ENCODE measurements at regions not wholly inside any gene's neighbourhood (a gene's known extent, or its start where the extent isn't known, plus 50 kb on each side); places are given as distances from the start of the nearest gene placed in this dataset.

DNA sequence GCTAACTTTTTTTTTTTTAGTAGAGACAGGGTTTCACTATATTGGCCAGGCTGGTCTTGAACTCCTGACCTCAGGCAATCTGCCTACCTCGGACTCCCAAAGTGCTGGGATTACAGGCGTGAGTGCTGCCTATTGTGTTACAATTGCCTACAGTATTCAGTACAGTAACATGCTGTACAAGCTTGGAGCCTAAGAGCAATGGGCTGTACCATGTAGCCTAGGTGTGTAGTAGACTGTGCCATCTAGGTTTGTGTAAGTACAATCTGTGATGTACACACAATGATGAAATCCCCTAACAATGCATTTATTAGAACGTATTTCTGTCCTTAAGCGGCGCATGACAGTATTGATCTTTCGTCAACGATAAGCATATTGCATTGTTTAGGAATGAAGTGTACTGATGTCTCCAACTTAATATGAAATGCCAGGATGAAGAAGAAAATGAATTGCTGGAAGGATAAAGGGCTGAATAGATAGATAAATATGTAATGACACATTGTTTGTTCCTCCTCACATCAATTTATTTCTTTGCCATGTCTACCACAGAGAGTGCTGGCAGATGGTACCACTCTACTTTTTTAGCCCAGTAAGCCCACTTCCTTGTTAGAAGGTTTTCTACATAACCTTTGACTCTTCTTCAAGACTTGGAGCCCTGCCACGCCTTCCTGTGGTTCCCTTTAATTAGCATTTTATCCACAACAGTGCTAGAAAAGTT, 467.5 kb downstream of the VRK1 start:
- Histone ChIP-seq H3K4me1 (ENCODE audit: insufficient read depth, low read length) (peaks cover 39% of the 10 kb centered on the region), H3K36me3 (ENCODE audit: insufficient read depth, low read length) (no peaks in the 10 kb centered on the region), H3K4me3 (ENCODE audit: low read length) (no peak overlapping the region), H3K9me3 (ENCODE audit: low read length) (peaks cover 1% of the 10 kb centered on the region), H3K27me3 (ENCODE audit: insufficient read depth, low read length) (no peaks in the 10 kb centered on the region), H2AFZ (ENCODE audit: low read depth, low read length) (no peak overlapping the region)

DNA sequence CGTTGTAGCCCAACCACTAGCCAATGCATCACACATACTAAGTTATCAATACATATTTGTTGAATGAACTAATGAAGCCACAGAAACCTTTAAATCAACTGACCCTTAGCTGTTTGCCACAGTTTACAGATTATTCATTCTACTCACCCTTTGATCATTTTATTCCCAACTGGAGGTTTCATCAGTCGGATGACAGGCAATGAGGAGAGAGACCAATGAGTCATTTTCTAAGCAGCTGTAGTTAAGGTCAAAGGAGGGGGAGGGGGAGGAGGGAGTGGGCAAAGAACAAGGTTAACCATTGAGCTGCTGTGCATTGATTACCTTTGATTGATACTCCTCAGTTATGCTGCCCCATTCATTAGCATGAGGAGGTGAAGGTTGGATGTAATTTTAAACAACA, 469.5 kb downstream of the VRK1 start:
- Histone ChIP-seq H2AFZ (ENCODE audit: low read depth, low read length) (no peak overlapping the region), H3K4me1 (ENCODE audit: insufficient read depth, low read length) (peaks cover 50% of the 10 kb centered on the region), H3K9me3 (ENCODE audit: low read length) (peaks cover 1% of the 10 kb centered on the region), H3K4me3 (ENCODE audit: low read length) (no peak overlapping the region), H3K36me3 (ENCODE audit: insufficient read depth, low read length) (no peaks in the 10 kb centered on the region), H3K27me3 (ENCODE audit: insufficient read depth, low read length) (no peaks in the 10 kb centered on the region)

- no peaks in the 10 kb centered on the region for H3K27me3 ChIP-seq (ENCODE audit: insufficient read depth, low read length)
- H3K4me3 ChIP-seq (ENCODE audit: low read length): no peak overlapping the region
- no peaks in the 10 kb centered on the region for H3K36me3 ChIP-seq (ENCODE audit: insufficient read depth, low read length)
- H2AFZ ChIP-seq (ENCODE audit: low read depth, low read length): no peak overlapping the region
- H3K9me3 ChIP-seq (ENCODE audit: low read length): no peaks in the 10 kb centered on the region
- peaks cover 58% of the 10 kb centered on the region for H3K4me1 ChIP-seq (ENCODE audit: insufficient read depth, low read length)
Measured at GRCh38 chr14:97267509-97267908, 470.3 kb downstream of the VRK1 start.

- H3K36me3 ChIP-seq (ENCODE audit: insufficient read depth, low read length): no peaks in the 10 kb centered on the region
- H3K9me3 ChIP-seq (ENCODE audit: low read length): no peaks in the 10 kb centered on the region
- H3K4me3 ChIP-seq (ENCODE audit: low read length): no peak overlapping the region
- peaks cover 56% of the 10 kb centered on the region for H3K4me1 ChIP-seq (ENCODE audit: insufficient read depth, low read length)
- H2AFZ ChIP-seq (ENCODE audit: low read depth, low read length): no peak overlapping the region
- no peaks in the 10 kb centered on the region for H3K27me3 ChIP-seq (ENCODE audit: insufficient read depth, low read length)
Measured at GRCh38 chr14:97268097-97268496, 470.9 kb downstream of the VRK1 start.

- no peaks in the 10 kb centered on the region for H3K36me3 ChIP-seq (ENCODE audit: insufficient read depth, low read length)
- H3K27me3 ChIP-seq (ENCODE audit: insufficient read depth, low read length): no peaks in the 10 kb centered on the region
- H3K4me3 ChIP-seq (ENCODE audit: low read length): no peak overlapping the region
- H2AFZ ChIP-seq (ENCODE audit: low read depth, low read length): no peak overlapping the region
- H3K4me1 ChIP-seq (ENCODE audit: insufficient read depth, low read length): peaks cover 54% of the 10 kb centered on the region
- H3K9me3 ChIP-seq (ENCODE audit: low read length): no peaks in the 10 kb centered on the region
Measured at GRCh38 chr14:97270308-97270707, 473.1 kb downstream of the VRK1 start.

DNA sequence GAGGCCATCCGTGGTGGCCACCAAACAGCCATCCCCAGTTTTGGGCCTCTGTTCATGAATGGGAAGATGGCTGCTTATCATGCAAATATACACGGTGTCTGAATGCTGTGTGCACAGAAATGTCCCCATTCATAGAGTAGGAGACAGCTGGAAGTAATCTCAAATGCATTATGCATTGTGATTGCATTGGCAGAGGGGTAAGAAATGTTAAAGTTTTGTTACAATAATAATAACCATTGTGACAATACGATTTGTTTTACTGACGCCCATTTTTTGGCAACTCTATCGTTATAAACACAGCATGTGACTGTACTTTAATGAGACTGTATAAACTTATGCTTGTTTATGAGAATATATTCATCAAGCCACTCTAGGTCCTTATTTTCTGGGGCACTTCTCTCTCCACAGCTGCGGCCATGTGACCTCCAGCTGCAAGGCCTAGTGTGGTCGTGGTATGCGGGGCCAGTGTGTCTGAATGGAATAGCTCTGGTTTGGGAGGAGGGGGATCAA, 474.3 kb downstream of the VRK1 start:
- H2AFZ ChIP-seq (ENCODE audit: low read depth, low read length): no peak overlapping the region

DNA sequence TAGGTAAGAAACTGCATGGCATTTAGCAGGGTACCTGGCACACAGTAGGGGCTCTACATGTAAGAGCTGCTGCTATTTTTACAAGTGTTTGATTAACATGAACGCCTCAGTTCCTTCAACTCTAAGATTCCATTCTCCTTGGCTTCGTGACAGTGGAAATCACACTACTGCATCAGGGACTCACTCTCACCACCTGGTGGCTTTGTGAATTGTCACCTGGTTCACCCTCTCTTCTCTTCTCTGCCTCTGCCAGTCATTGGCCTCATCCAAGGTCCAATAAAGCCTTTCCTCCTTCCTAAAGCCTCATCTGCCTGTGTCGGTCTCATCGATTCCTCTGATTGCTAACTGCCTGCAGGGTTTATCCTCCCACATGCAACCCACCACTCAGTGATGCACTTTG, 476.4 kb downstream of the VRK1 start:
- Histone ChIP-seq H3K4me1 (ENCODE audit: insufficient read depth, low read length) (peaks cover 38% of the 10 kb centered on the region), H3K27me3 (ENCODE audit: insufficient read depth, low read length) (no peaks in the 10 kb centered on the region), H3K9me3 (ENCODE audit: low read length) (no peaks in the 10 kb centered on the region), H2AFZ (ENCODE audit: low read depth, low read length) (no peak overlapping the region), H3K36me3 (ENCODE audit: insufficient read depth, low read length) (no peaks in the 10 kb centered on the region), H3K4me3 (ENCODE audit: low read length) (no peak overlapping the region)

More for the DNA sequence above, 474.3 kb downstream of the VRK1 start:
- Histone ChIP-seq H3K4me1 (ENCODE audit: insufficient read depth, low read length) (peaks cover 45% of the 10 kb centered on the region), H3K27me3 (ENCODE audit: insufficient read depth, low read length) (no peaks in the 10 kb centered on the region), H3K4me3 (ENCODE audit: low read length) (no peak overlapping the region), H3K36me3 (ENCODE audit: insufficient read depth, low read length) (no peaks in the 10 kb centered on the region), H3K9me3 (ENCODE audit: low read length) (no peaks in the 10 kb centered on the region)

DNA sequence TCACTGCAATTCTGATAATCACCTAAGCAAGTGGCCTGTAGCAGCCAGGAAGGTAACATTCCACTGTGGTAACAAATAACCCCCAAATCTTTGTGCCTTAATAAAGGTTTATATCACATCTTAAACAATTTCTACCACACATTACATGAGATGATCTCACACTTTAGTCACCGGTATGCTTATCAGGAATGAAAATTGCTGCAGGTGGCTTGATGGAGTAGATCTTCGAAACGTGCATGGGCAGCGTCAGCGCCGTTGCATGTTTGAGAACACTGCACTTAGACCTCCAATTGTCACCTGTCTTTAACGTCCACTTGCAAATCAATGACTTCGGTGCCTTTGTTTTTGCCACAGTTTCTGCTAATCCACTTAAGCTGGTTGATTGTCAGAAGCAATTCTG, 477.4 kb downstream of the VRK1 start:
- Histone ChIP-seq H3K27me3 (ENCODE audit: insufficient read depth, low read length) (no peaks in the 10 kb centered on the region), H3K36me3 (ENCODE audit: insufficient read depth, low read length) (no peaks in the 10 kb centered on the region), H3K4me3 (ENCODE audit: low read length) (no peak overlapping the region), H3K4me1 (ENCODE audit: insufficient read depth, low read length) (peaks cover 37% of the 10 kb centered on the region), H3K9me3 (ENCODE audit: low read length) (no peaks in the 10 kb centered on the region), H2AFZ (ENCODE audit: low read depth, low read length) (no peak overlapping the region)

GRCh38 chr14:97275276-97275675, 478.1 kb downstream of the VRK1 start:
- H3K36me3 ChIP-seq (ENCODE audit: insufficient read depth, low read length): no peaks in the 10 kb centered on the region
- H3K27me3 ChIP-seq (ENCODE audit: insufficient read depth, low read length): no peaks in the 10 kb centered on the region
- no peak overlapping the region for H3K4me3 ChIP-seq (ENCODE audit: low read length)

GRCh38 chr14:97276573-97276972, 479.4 kb downstream of the VRK1 start:
- no peaks in the 10 kb centered on the region for H3K9me3 ChIP-seq (ENCODE audit: low read length)
- H3K4me3 ChIP-seq (ENCODE audit: low read length): no peak overlapping the region
- no peaks in the 10 kb centered on the region for H3K36me3 ChIP-seq (ENCODE audit: insufficient read depth, low read length)
- H3K4me1 ChIP-seq (ENCODE audit: insufficient read depth, low read length): peaks cover 26% of the 10 kb centered on the region
- no peaks in the 10 kb centered on the region for H3K27me3 ChIP-seq (ENCODE audit: insufficient read depth, low read length)
- no peak overlapping the region for H2AFZ ChIP-seq (ENCODE audit: low read depth, low read length)

More at GRCh38 chr14:97275276-97275675, 478.1 kb downstream of the VRK1 start:
- H3K9me3 ChIP-seq (ENCODE audit: low read length): no peaks in the 10 kb centered on the region
- peaks cover 37% of the 10 kb centered on the region for H3K4me1 ChIP-seq (ENCODE audit: insufficient read depth, low read length)
- H2AFZ ChIP-seq (ENCODE audit: low read depth, low read length): no peak overlapping the region

- Histone ChIP-seq H3K4me3 (ENCODE audit: low read length) (no peak overlapping the region), H3K36me3 (ENCODE audit: insufficient read depth, low read length) (no peaks in the 10 kb centered on the region), H2AFZ (ENCODE audit: low read depth, low read length) (peak overlapping the region; percentile 37), H3K9me3 (ENCODE audit: low read length) (no peaks in the 10 kb centered on the region), H3K4me1 (ENCODE audit: insufficient read depth, low read length) (peaks cover 18% of the 10 kb centered on the region), H3K27me3 (ENCODE audit: insufficient read depth, low read length) (no peaks in the 10 kb centered on the region)
Measured at GRCh38 chr14:97277711-97278110, 480.5 kb downstream of the VRK1 start.

DNA sequence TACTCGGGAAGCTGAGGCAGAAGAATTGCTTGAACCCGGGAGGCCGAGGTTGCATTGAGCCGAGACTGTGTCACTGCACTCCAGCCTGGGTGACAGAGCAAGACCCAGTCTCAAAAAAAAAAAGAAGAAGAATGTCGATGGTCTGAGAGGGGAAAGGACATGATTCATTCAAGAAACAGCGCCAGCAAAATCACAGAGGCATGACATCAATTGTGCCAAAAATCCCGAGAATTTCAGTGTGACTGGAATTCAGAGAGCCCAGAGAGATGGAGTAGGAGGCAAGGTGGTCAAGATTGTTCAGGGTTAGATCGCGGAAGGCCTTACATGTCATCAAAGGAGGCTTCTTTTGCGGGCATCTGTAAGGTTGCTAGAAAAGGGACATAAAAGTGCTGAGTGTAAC, 483.3 kb downstream of the VRK1 start:
- Histone ChIP-seq H3K36me3 (ENCODE audit: insufficient read depth, low read length) (no peaks in the 10 kb centered on the region), H3K4me1 (ENCODE audit: insufficient read depth, low read length) (peaks cover 16% of the 10 kb centered on the region), H3K9me3 (ENCODE audit: low read length) (no peaks in the 10 kb centered on the region), H3K4me3 (ENCODE audit: low read length) (no peak overlapping the region), H3K27me3 (ENCODE audit: insufficient read depth, low read length) (no peaks in the 10 kb centered on the region), H2AFZ (ENCODE audit: low read depth, low read length) (no peak overlapping the region)

DNA sequence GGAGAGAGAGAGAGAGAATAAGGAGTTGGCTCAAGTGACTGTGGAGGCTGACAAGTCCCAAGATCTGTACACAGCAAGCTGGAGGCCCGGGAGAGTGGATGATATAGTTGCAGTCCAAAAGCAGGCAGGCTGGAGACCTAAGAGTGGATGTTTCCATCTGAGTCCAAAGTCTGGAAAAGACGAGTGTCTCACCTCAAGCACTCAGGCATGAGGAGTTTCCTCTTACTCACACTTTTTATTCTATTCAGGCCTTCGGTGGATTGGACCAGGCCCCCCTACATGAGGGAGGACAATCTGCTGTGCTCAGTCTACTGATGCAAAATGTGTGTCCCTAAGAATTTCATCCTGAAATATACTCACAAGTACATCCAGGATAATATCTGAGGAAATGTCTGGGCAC, 484.6 kb downstream of the VRK1 start:
- no peaks in the 10 kb centered on the region for H3K9me3 ChIP-seq (ENCODE audit: low read length)
- no peaks in the 10 kb centered on the region for H3K36me3 ChIP-seq (ENCODE audit: insufficient read depth, low read length)
- no peaks in the 10 kb centered on the region for H3K27me3 ChIP-seq (ENCODE audit: insufficient read depth, low read length)
- H3K4me1 ChIP-seq (ENCODE audit: insufficient read depth, low read length): peaks cover 16% of the 10 kb centered on the region
- H3K4me3 ChIP-seq (ENCODE audit: low read length): no peak overlapping the region
- no peak overlapping the region for H2AFZ ChIP-seq (ENCODE audit: low read depth, low read length)

All from neuron (in vitro differentiated cells).